Endodermal cell (in vitro differentiated cells): ENCODE measurements at regions not wholly inside any gene's neighbourhood (a gene's known extent, or its start where the extent isn't known, plus 50 kb on each side); places are given as distances from the start of the nearest gene placed in this dataset.

Source experiments
- DNase-seq: peaks from one replicate; pipeline ENCODE4 v3.0.0-alpha.2; 2017
- H3K27ac ChIP-seq: 2 replicates; pipeline ENCODE4 v1.5.1; 2013; ENCODE audit warnings: mild to moderate bottlenecking, low read depth, low read length, moderate library complexity
- H3K27me3 ChIP-seq: 2 replicates; pipeline ENCODE4 v1.6.1; 2013; ENCODE audit warnings: mild to moderate bottlenecking, low read length, moderate library complexity; ENCODE audit not compliant: insufficient read depth, control insufficient read depth, poor library complexity, severe bottlenecking
- H3K36me3 ChIP-seq: 2 replicates; pipeline ENCODE4 v1.7.0; 2013; ENCODE audit warnings: mild to moderate bottlenecking, low read length, moderate library complexity; ENCODE audit not compliant: control insufficient read depth, insufficient read depth
- H3K4me1 ChIP-seq: one replicate; pipeline ENCODE4 v1.7.0; 2013; ENCODE audit warnings: low read length; ENCODE audit not compliant: control insufficient read depth, insufficient read depth
- H3K4me3 ChIP-seq: 2 replicates; pipeline ENCODE4 v1.5.1; 2013; ENCODE audit warnings: mild to moderate bottlenecking, low read length, moderate library complexity
- H3K9ac ChIP-seq: 2 replicates; pipeline ENCODE4 v1.6.1; 2013; ENCODE audit warnings: mild to moderate bottlenecking, low read length, moderate library complexity; ENCODE audit not compliant: poor library complexity, severe bottlenecking; ENCODE audit errors: extremely low read depth
- H3K9me3 ChIP-seq: 2 replicates; pipeline ENCODE4 v1.6.1; 2013; ENCODE audit warnings: mild to moderate bottlenecking, low read length, moderate library complexity; ENCODE audit not compliant: control insufficient read depth
- H3K27ac Mint-ChIP-seq: 2 replicates; pipeline ENCODE4 v1.8.0; 2020; ENCODE audit warnings: mixed read lengths
- H3K27me3 Mint-ChIP-seq: 2 replicates; pipeline ENCODE4 v1.8.0; 2021; ENCODE audit warnings: mild to moderate bottlenecking, mixed read lengths; ENCODE audit not compliant: insufficient read depth
- H3K36me3 Mint-ChIP-seq: 2 replicates; pipeline ENCODE4 v1.8.0; 2020; ENCODE audit warnings: low read depth, mixed read lengths
- H3K4me1 Mint-ChIP-seq: 2 replicates; pipeline ENCODE4 v1.8.0; 2020; ENCODE audit warnings: mixed read lengths
- H3K4me3 Mint-ChIP-seq: 2 replicates; pipeline ENCODE4 v1.8.0; 2020; ENCODE audit warnings: mild to moderate bottlenecking, moderate library complexity, mixed read lengths
- H3K9me3 Mint-ChIP-seq: 2 replicates; pipeline ENCODE4 v1.8.0; 2020; ENCODE audit warnings: mild to moderate bottlenecking, mixed read lengths
- CTCF ChIP-seq: fragments of 200-600 bp; sonication (generic); conservative IDR thresholded peaks from 2 replicates; pipeline ENCODE4 v1.5.0; 2021; ENCODE audit warnings: antibody characterized with exemption, mild to moderate bottlenecking
- WGBS, 2 experiments: methylation state at CpG; one replicate each; pipeline versions ENCODE4 v1.1.5 to v1.1.7; 2013; ENCODE audit warnings: missing lambda C conversion rate in 2 of 2, mixed read lengths in 1 of 2; ENCODE audit not compliant: insufficient coverage in 1 of 2, insufficient read length in 1 of 2; 5-methylcytosine and 5-hydroxymethylcytosine counted together

DNA sequence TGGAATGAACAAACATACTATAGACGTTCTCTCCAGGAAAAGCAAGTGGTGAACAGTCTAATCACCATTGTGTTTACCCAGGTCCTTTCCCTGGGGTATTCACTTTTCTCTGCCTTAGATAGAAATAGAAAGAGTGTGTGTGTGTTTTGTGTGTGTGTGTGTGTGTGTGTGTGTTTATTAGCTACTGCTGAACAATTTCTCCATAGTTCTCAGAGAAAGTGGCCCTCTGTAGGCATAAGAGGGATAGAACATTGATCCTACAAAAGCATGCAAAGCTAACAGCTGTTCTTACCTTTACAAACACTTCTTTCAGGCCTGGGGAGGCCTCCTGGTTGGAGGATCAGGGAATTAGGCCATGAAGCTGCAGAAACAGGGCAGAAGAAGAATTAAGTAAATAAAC is 665.7 kb upstream of the TBX3 start:
- Histone ChIP-seq H3K9me3 (no peaks in the 10 kb centered on the region), H3K4me3 (no peak overlapping the region), H3K9ac (no peak overlapping the region), H3K27ac (no peak overlapping the region), H3K27me3 (peaks cover 18% of the 10 kb centered on the region), H3K36me3 (no peaks in the 10 kb centered on the region), H3K4me1 (no peaks in the 10 kb centered on the region)
- WGBS, 2 experiments = 50 to 81% methylated on average over 1 of the region's 1 CpG
- Mint-ChIP-seq H3K4me3 (no peak overlapping the region), H3K27me3 (peaks cover 24% of the 10 kb centered on the region), H3K9me3 (no peaks in the 10 kb centered on the region), H3K36me3 (no peaks in the 10 kb centered on the region), H3K27ac (no peak overlapping the region), H3K4me1 (peaks cover 5% of the 10 kb centered on the region)
- no peak for DNase-seq
- TF ChIP-seq CTCF = no peak

DNA sequence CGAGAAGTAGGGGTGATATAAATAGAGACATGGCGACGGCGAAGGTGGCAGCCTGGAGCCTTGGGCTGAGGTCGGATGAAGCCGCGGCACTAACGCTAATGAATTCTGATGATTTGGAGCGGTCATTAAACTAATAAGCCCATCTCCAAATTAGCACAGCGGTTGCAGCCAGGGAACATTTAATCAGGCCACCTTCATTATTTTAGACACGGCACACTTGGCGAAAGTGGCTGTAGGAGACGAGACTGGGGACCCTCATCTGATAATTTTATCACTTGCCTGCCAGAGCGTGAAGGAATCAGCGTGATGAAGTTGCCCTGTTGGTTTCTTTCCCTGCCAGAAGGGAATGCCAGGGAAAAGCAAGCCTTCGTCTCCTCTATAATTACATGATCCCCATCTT is 664.3 kb upstream of the TBX3 start:
- no peaks in the 10 kb centered on the region for H3K36me3 Mint-ChIP-seq
- H3K4me3 ChIP-seq = no peak overlapping the region
- no peak overlapping the region for H3K27ac ChIP-seq
- peaks cover 11% of the 10 kb centered on the region for H3K27me3 ChIP-seq
- no peak for DNase-seq
- peaks cover 5% of the 10 kb centered on the region for H3K4me1 Mint-ChIP-seq
- peaks cover 16% of the 10 kb centered on the region for H3K27me3 Mint-ChIP-seq
- H3K36me3 ChIP-seq = no peaks in the 10 kb centered on the region
- no peaks in the 10 kb centered on the region for H3K9me3 ChIP-seq
- H3K9ac ChIP-seq = no peak overlapping the region
- H3K9me3 Mint-ChIP-seq = peaks cover 1% of the 10 kb centered on the region
- no peak overlapping the region for H3K27ac Mint-ChIP-seq
- TF ChIP-seq CTCF = no peak
- WGBS, 2 experiments = 94 to 95% methylated on average over 14 to 15 of the region's 16 CpGs
- H3K4me3 Mint-ChIP-seq = no peak overlapping the region
- no peaks in the 10 kb centered on the region for H3K4me1 ChIP-seq

GRCh38 chr12:115343601-115344000 is 659.6 kb upstream of the TBX3 start:
- Histone ChIP-seq H3K9me3 (no peaks in the 10 kb centered on the region), H3K27ac (no peak overlapping the region), H3K4me1 (no peaks in the 10 kb centered on the region), H3K36me3 (no peaks in the 10 kb centered on the region), H3K4me3 (no peak overlapping the region), H3K27me3 (peaks cover 2% of the 10 kb centered on the region), H3K9ac (no peak overlapping the region)
- no peak for DNase-seq
- Mint-ChIP-seq H3K4me3 (no peak overlapping the region), H3K4me1 (no peaks in the 10 kb centered on the region), H3K27me3 (peaks cover 19% of the 10 kb centered on the region), H3K9me3 (peaks cover 18% of the 10 kb centered on the region), H3K36me3 (no peaks in the 10 kb centered on the region), H3K27ac (no peak overlapping the region)
- WGBS, 2 experiments = 93% methylated on average over 5 of the region's 5 CpGs; no CpG with 5 or more reads in 1 of the 2 experiments
- TF ChIP-seq CTCF = no peak
